ENCODE measurements at regions not wholly inside any gene's neighbourhood (a gene's known extent, or its start where the extent isn't known, plus 50 kb on each side); places are given as distances from the start of the nearest gene placed in this dataset.

GRCh38 chr2:78775291-78775690, 250.2 kb upstream of the REG3G start:
- Mint-ChIP-seq H3K4me3 (no peak overlapping the region), H3K4me1 (no peaks in the 10 kb centered on the region), H3K27me3 (ENCODE audit: low read depth) (no peaks in the 10 kb centered on the region), H3K9me3 (no peaks in the 10 kb centered on the region), H3K36me3 (ENCODE audit: low read depth) (peaks cover 4% of the 10 kb centered on the region), H3K27ac (ENCODE audit: unreplicated experiment) (no peak overlapping the region)
- TF ChIP-seq CTCF (conservative IDR thresholded peaks at IDR 0.05) = no peak
- no peak for DNase-seq (ENCODE audit: low read depth, low spot score)

- no peaks in the 10 kb centered on the region for H3K27me3 Mint-ChIP-seq (ENCODE audit: low read depth)
- H3K4me1 Mint-ChIP-seq = no peaks in the 10 kb centered on the region
- H3K9me3 Mint-ChIP-seq = no peaks in the 10 kb centered on the region
- no peak for TF ChIP-seq CTCF (conservative IDR thresholded peaks at IDR 0.05)
- H3K36me3 Mint-ChIP-seq (ENCODE audit: low read depth) = peaks cover 4% of the 10 kb centered on the region
- no peak for DNase-seq (ENCODE audit: low read depth, low spot score)
- H3K4me3 Mint-ChIP-seq = no peak overlapping the region
- H3K27ac Mint-ChIP-seq (ENCODE audit: unreplicated experiment) = no peak overlapping the region
These were observed 246.6 kb upstream of the REG3G start for GRCh38 chr2:78778756-78779510.

GRCh38 chr2:78779761-78780160, 245.7 kb upstream of the REG3G start:
- H3K36me3 Mint-ChIP-seq (ENCODE audit: low read depth) = peaks cover 4% of the 10 kb centered on the region
- H3K4me3 Mint-ChIP-seq = no peak overlapping the region
- H3K27me3 Mint-ChIP-seq (ENCODE audit: low read depth) = no peaks in the 10 kb centered on the region
- no peak overlapping the region for H3K27ac Mint-ChIP-seq (ENCODE audit: unreplicated experiment)
- no peak for DNase-seq (ENCODE audit: low read depth, low spot score)
- H3K9me3 Mint-ChIP-seq = no peaks in the 10 kb centered on the region
- no peak for TF ChIP-seq CTCF (conservative IDR thresholded peaks at IDR 0.05)
- no peaks in the 10 kb centered on the region for H3K4me1 Mint-ChIP-seq

- no peak for TF ChIP-seq CTCF (conservative IDR thresholded peaks at IDR 0.05)
- no peaks in the 10 kb centered on the region for H3K27me3 Mint-ChIP-seq (ENCODE audit: low read depth)
- H3K4me3 Mint-ChIP-seq = no peak overlapping the region
- H3K36me3 Mint-ChIP-seq (ENCODE audit: low read depth) = peaks cover 4% of the 10 kb centered on the region
- DNase-seq (ENCODE audit: low read depth, low spot score) = no peak
- no peaks in the 10 kb centered on the region for H3K9me3 Mint-ChIP-seq
- no peaks in the 10 kb centered on the region for H3K4me1 Mint-ChIP-seq
- no peak overlapping the region for H3K27ac Mint-ChIP-seq (ENCODE audit: unreplicated experiment)
These were observed 245.2 kb upstream of the REG3G start for GRCh38 chr2:78780256-78780655.

- H3K4me3 Mint-ChIP-seq = no peak overlapping the region
- H3K4me1 Mint-ChIP-seq = no peaks in the 10 kb centered on the region
- no peak for TF ChIP-seq CTCF (conservative IDR thresholded peaks at IDR 0.05)
- no peaks in the 10 kb centered on the region for H3K27me3 Mint-ChIP-seq (ENCODE audit: low read depth)
- peaks cover 4% of the 10 kb centered on the region for H3K36me3 Mint-ChIP-seq (ENCODE audit: low read depth)
- H3K9me3 Mint-ChIP-seq = no peaks in the 10 kb centered on the region
- no peak for DNase-seq (ENCODE audit: low read depth, low spot score)
- H3K27ac Mint-ChIP-seq (ENCODE audit: unreplicated experiment) = no peak overlapping the region
These were observed 244.5 kb upstream of the REG3G start for GRCh38 chr2:78780864-78781583.

Measured in neural crest cell (in vitro differentiated cells).